Suprapubic skin (tissue), 4 donors: ENCODE measurements at regions not wholly inside any gene's neighbourhood (a gene's known extent, or its start where the extent isn't known, plus 50 kb on each side); places are given as distances from the start of the nearest gene placed in this dataset.

Experiments
- DNase-seq, 2 donors: peaks; one replicate each; pipeline ENCODE4 v3.0.0-alpha.2; 2019; ENCODE audit warnings: low spot score in 2 of 2
- H3K27ac ChIP-seq: fragments of 200-600 bp; sonication (generic); one replicate; pipeline ENCODE4 v1.5.1; 2019
- H3K27me3 ChIP-seq: fragments of 200-600 bp; sonication (generic); one replicate; pipeline ENCODE4 v1.5.1; 2019
- H3K36me3 ChIP-seq: fragments of 200-600 bp; sonication (generic); one replicate; pipeline ENCODE4 v1.5.1; 2019
- H3K4me1 ChIP-seq: fragments of 200-600 bp; sonication (generic); one replicate; pipeline ENCODE4 v1.5.1; 2019
- H3K4me3 ChIP-seq: fragments of 200-600 bp; sonication (generic); one replicate; pipeline ENCODE4 v1.5.1; 2019; ENCODE audit warnings: mild to moderate bottlenecking
- H3K9me3 ChIP-seq: fragments of 200-600 bp; sonication (generic); one replicate; pipeline ENCODE4 v1.5.1; 2019
- CTCF ChIP-seq, 2 donors: fragments of 200-600 bp in 1 of 2; fragments of 450-650 bp in 1 of 2; sonication (generic) in 1 of 2; IDR thresholded peaks; one replicate each; pipeline ENCODE4 v1.5.1; 2016 to 2019; ENCODE audit warnings: antibody characterized with exemption in 2 of 2, mild to moderate bottlenecking in 1 of 2, moderate library complexity in 1 of 2
- EP300 ChIP-seq: sonication (generic); formaldehyde crosslinking; IDR thresholded peaks from one replicate; pipeline ENCODE4 v1.6.1; 2017; ENCODE audit warnings: antibody characterized with exemption
- POLR2A ChIP-seq, 2 donors: fragments of 450-650 bp; IDR thresholded peaks; one replicate each; pipeline ENCODE4 v1.6.1; 2017; ENCODE audit warnings: antibody characterized with exemption in 2 of 2, mild to moderate bottlenecking in 2 of 2, moderate library complexity in 2 of 2
- POLR2AphosphoS5 ChIP-seq, 3 donors: sonication (generic); formaldehyde crosslinking; IDR thresholded peaks; one replicate each; pipeline ENCODE4 v1.6.1; 2017; ENCODE audit warnings: antibody characterized with exemption in 3 of 3
- WGBS: methylation state at CpG from one replicate; pipeline ENCODE4 v1.1.5; 2018; 5-methylcytosine and 5-hydroxymethylcytosine counted together

DNA sequence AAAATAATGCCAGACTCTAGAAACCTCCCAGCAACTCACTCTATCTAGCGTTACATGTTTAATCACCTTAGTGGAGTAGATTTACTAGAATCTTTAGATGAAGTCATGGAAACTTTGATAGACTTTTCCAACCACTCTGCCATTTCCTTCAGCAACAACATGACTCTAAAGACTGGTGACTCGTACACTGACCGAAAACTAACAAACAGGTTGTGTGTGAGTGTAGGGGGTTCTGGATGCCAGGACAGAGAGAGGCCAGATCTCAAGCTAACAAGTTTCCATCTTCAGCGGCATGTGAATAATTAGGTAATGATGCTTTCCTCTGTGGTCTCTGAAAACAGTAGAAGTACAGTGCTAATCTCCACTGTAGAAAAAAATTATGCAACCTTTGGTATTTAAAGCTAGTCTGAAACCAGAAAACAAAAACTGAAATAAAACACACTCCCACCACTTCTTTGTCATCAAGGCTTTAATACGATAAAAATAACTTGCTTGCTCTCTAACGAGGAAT is 286.4 kb downstream of the PRDM5 start:
- TF ChIP-seq EP300: no peak
- TF ChIP-seq POLR2AphosphoS5 (IDR thresholded peaks at IDR 0.05): no peak
- TF ChIP-seq POLR2A (IDR thresholded peaks at IDR 0.05): no peak
- no peak for TF ChIP-seq CTCF (IDR thresholded peaks at IDR 0.05)
- H3K36me3 ChIP-seq: no peaks in the 10 kb centered on the region
- no peak for DNase-seq
- no peaks in the 10 kb centered on the region for H3K27me3 ChIP-seq
- no peak overlapping the region for H3K27ac ChIP-seq
- H3K4me3 ChIP-seq: no peak overlapping the region
- no peaks in the 10 kb centered on the region for H3K4me1 ChIP-seq
- WGBS: 85% methylated on average over 6 of the region's 6 CpGs
- no peaks in the 10 kb centered on the region for H3K9me3 ChIP-seq

DNA sequence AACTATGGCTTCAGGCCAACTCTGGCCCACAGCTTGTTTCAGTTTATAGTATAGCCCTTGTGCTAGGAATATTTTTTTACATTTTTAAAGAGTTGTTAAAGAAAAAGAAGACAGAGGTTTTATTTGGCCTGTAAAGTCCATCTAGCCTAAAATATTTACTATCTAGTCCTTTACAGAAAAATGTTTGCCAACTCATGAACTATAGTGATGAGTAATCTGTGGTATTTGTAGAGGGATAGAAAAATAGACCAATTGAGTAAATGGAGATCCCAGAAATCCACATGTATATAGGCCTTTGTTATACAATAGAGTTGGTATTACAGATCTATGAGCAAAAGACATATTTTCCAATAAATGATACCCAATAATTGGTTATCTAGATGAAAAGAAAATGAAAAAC is 288.7 kb downstream of the PRDM5 start:
- TF ChIP-seq EP300 (no peak), POLR2AphosphoS5 (IDR thresholded peaks at IDR 0.05) (no peak), POLR2A (IDR thresholded peaks at IDR 0.05) (no peak), CTCF (IDR thresholded peaks at IDR 0.05) (no peak)
- H3K9me3 ChIP-seq: no peaks in the 10 kb centered on the region
- DNase-seq: no peak
- no peaks in the 10 kb centered on the region for H3K4me1 ChIP-seq
- H3K27ac ChIP-seq: no peak overlapping the region
- H3K27me3 ChIP-seq: no peaks in the 10 kb centered on the region
- no peaks in the 10 kb centered on the region for H3K36me3 ChIP-seq
- no peak overlapping the region for H3K4me3 ChIP-seq

- Histone ChIP-seq H3K9me3 (no peaks in the 10 kb centered on the region), H3K27me3 (no peaks in the 10 kb centered on the region), H3K4me1 (no peaks in the 10 kb centered on the region), H3K27ac (no peak overlapping the region), H3K36me3 (no peaks in the 10 kb centered on the region), H3K4me3 (no peak overlapping the region)
- no peak for DNase-seq
- TF ChIP-seq POLR2A (IDR thresholded peaks at IDR 0.05) (no peak), POLR2AphosphoS5 (IDR thresholded peaks at IDR 0.05) (no peak), CTCF (IDR thresholded peaks at IDR 0.05) (no peak), EP300 (no peak)
- 84% methylated on average over 1 of the region's 1 CpG for WGBS
Observed at GRCh38 chr4:120630427-120630826, 292.1 kb downstream of the PRDM5 start.

GRCh38 chr4:120629546-120630108 is 292.9 kb downstream of the PRDM5 start:
- DNase-seq: no peak
- TF ChIP-seq EP300: no peak
- TF ChIP-seq POLR2AphosphoS5 (IDR thresholded peaks at IDR 0.05): no peak
- TF ChIP-seq POLR2A (IDR thresholded peaks at IDR 0.05): no peak
- no peak for TF ChIP-seq CTCF (IDR thresholded peaks at IDR 0.05)
- no peak overlapping the region for H3K27ac ChIP-seq
- H3K36me3 ChIP-seq: no peaks in the 10 kb centered on the region
- H3K9me3 ChIP-seq: no peaks in the 10 kb centered on the region
- H3K27me3 ChIP-seq: no peaks in the 10 kb centered on the region
- no peaks in the 10 kb centered on the region for H3K4me1 ChIP-seq
- 61% methylated on average over 3 of the region's 3 CpGs for WGBS
- H3K4me3 ChIP-seq: no peak overlapping the region

DNA sequence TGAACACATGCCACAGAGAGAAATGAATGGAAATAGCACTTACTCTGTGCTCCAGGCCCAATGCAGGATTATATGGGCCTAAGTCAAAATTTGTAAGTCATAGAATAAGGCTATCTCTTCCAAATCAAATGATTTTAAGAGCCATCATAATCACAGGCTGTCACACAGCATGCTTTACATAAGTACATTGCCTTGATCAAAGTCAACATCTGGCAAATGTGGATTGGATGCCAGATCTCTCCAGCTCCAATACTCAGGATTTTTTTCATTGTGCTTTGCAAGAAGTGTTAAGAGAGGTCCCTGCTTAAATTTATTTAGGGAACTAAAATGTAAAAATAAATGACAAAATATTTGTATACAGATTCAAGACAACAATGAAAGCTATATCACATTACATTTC is 299.9 kb downstream of the PRDM5 start:
- H3K27ac ChIP-seq: no peak overlapping the region
- no peaks in the 10 kb centered on the region for H3K36me3 ChIP-seq
- no peak overlapping the region for H3K4me3 ChIP-seq
- H3K27me3 ChIP-seq: no peaks in the 10 kb centered on the region
- no peak for DNase-seq
- no peaks in the 10 kb centered on the region for H3K4me1 ChIP-seq
- no peak for TF ChIP-seq CTCF (IDR thresholded peaks at IDR 0.05)
- TF ChIP-seq POLR2AphosphoS5 (IDR thresholded peaks at IDR 0.05): no peak
- TF ChIP-seq POLR2A (IDR thresholded peaks at IDR 0.05): no peak
- no peak for TF ChIP-seq EP300
- H3K9me3 ChIP-seq: no peaks in the 10 kb centered on the region
